HL-60/S4 treated with phorbol 12-myristate 13-acetate at 8.2 ng/mL for 4 days and 3 days (cell line): ENCODE measurements at regions not wholly inside any gene's neighbourhood (a gene's known extent, or its start where the extent isn't known, plus 50 kb on each side); places are given as distances from the start of the nearest gene placed in this dataset.
"Not testable (repeated sequence)": the region's sequence is repeated elsewhere in the genome, so short reads cannot be mapped to it uniquely, and the experiment has no call there.

Source experiments
- in situ Hi-C: fragments of 300-500 bp; cut with MboI; formaldehyde crosslinking; loops from 2 replicates; pipeline ENCODE4 v1.15.0; 2022; ENCODE audit warnings: low sequenced_read_pairs

DNA sequence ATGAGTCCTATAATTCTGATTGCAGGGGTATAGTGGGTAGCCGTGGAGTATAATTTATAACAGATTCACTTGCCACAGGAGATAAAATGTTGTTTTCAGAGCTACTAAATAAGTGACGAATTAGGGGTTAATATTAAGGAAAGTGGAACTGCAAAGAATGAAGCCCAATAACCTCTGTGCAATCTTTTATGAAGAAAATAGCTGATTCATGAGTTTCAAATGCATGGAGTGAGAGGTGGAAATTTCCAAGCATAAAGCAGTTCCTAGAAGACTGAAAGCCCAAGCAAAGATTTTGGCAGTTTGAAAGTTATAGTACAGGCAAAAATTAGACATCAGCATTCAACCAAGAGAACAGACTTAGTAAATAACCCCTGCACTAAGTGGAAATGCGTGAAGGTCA is 1782.4 kb upstream of the PCDH10 start:
- in situ Hi-C loops = no loop called here

- in situ Hi-C loops = no loop called here
These were observed 1781.7 kb upstream of the PCDH10 start for GRCh38 chr4:131367441-131367840.

- in situ Hi-C loops = no loop called here
These were observed 1778.2 kb upstream of the PCDH10 start for GRCh38 chr4:131370846-131371245.

- in situ Hi-C loops = no loop called here
These were observed 1768.0 kb upstream of the PCDH10 start for GRCh38 chr4:131381055-131381454.

- in situ Hi-C loops = no loop called here
These were observed 1766.3 kb upstream of the PCDH10 start for GRCh38 chr4:131382839-131383238.

GRCh38 chr4:131388277-131388676 is 1760.8 kb upstream of the PCDH10 start:
- in situ Hi-C loops = no loop called here

- in situ Hi-C loops = no loop called here
These were observed 1741.0 kb upstream of the PCDH10 start for GRCh38 chr4:131408102-131408501.

DNA sequence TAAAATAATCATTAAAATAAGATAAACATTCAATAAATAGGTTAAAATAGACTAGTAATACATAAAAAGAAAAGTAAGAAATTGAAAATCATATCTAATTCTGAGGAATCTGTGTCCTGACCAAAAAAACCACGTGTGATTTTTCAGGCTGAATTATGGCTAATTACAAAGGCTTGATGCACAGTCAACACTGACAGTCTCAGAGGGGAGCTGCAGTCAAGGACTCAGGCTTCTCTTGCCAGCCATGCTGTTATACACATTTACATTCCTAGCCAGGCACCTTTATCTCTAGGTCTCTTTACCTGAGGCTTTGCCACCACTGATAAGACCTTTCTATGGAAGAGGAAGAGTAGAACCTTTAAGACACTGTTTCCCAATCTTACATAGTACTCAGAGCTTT is 1737.7 kb upstream of the PCDH10 start:
- in situ Hi-C loops = no loop called here

GRCh38 chr4:131419147-131419546 is 1729.9 kb upstream of the PCDH10 start:
- in situ Hi-C loops = no loop called here

GRCh38 chr4:131426023-131426758 is 1722.9 kb upstream of the PCDH10 start:
- in situ Hi-C loops = no loop called here

DNA sequence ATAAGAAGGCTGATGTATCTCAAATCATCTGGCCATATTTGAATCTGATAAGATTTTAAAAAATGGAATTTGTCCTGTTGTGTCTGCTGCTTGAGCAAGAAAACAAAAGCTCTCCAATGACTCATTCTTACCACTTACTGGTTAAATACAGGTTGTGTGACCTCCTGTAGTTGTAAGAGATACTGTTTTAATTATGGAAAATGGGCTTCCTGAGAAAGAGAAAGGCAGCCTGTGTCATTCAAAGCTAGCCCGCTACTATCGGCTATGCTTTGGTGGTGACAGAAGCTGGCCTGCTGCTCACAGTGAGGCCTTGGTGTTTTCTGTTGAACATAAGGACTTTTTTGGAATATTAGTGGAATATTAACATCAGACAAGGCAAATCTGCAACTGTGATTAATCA is 1722.1 kb upstream of the PCDH10 start:
- in situ Hi-C loops = no loop called here

DNA sequence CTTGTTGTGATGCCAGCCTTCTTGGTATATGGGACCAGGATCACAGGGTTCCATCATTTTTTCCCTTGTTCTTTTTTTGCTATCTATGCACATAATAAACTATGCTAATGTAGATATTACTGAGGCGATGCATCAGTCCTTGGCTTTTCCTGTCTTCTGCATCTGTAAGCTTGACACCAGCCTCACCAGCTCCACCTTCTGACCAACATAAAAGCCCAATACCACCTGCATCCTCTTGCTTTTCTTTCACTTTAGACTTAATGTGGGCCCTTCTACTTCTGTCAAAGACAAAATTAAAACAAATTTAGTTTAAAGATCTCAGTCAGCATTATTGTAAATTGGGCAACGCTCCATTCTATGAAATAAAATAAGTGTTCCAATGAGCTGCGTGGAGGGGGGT is 1718.8 kb upstream of the PCDH10 start:
- in situ Hi-C loops = no loop called here

- in situ Hi-C loops = no loop called here
These were observed 1707.9 kb upstream of the PCDH10 start for GRCh38 chr4:131441004-131441688.

DNA sequence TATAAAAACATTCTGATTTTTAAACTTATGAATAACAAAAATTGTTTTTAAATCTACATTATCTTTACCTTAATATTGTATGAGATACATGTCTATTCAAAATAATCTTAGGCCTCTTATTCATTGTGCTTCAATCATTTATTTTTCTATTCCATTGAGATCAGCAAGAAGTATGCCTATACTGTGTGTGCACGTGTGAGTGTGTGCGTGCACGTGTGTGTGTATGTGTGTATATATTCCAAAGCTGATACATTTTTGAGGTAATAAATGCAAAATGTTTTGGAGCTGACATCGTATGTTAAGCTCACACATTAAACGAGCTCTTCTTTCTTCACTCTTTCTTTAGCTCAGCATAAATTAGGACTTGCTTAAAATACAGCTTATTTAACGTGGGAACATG is 1701.2 kb upstream of the PCDH10 start:
- in situ Hi-C loops = no loop called here

- in situ Hi-C loops = no loop called here
These were observed 1698.4 kb upstream of the PCDH10 start for GRCh38 chr4:131450572-131451209.

DNA sequence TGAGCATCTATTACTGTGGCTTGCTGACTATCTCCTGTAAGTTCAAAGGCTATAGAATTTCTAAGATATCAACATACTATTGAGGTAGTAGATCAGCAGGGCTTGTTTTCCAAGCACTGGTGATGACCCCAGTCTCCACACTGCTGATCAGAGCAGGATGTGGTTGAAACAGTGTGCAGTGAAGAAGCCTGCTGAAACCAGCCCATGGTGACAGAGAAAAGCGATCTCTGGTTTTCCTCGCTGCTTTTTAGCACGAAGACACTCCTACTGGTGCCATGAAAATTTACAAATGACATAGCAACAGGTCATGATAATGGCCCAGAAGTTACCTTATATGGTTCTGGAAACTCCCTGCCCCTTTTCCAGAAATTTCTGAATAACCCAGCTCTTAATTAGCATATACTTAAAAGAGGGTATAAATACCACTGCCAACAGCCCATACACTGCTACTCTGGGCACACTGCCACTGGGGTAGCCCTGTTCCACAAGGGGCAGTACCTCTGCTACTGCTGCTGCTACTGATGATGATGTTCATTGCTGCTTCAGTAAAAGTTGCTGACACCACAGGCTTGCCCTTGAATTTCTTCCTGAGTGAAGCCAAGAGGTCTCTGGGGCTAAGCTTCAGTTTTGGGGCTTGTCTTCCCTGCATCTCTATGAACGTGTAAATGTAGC is 1689.5 kb upstream of the PCDH10 start:
- in situ Hi-C loops = no loop called here

DNA sequence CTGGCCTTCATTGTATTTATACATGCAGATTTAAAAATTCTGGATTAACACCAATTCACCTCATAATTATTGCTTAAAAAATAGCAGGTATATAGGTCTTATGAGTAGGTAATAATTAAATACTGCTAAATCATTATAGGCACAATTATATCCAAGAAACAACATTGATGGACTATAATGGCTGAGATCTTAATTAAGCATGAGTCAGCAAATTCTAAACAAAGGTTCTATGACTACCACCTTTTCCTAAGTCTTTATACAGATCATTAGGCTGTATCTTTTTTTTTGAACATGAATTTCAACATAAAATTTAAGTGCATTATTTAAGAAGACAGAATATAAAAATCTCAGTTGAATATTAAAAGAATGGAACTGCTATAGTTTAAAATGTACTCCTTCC is 1678.7 kb upstream of the PCDH10 start:
- in situ Hi-C loops = no loop called here

- in situ Hi-C loops = no loop called here
These were observed 1660.3 kb upstream of the PCDH10 start for GRCh38 chr4:131488772-131489171.

- in situ Hi-C loops = not testable (repeated sequence)
These were observed 1652.9 kb upstream of the PCDH10 start for GRCh38 chr4:131496211-131496610.

- in situ Hi-C loops = no loop called here
These were observed 1649.8 kb upstream of the PCDH10 start for GRCh38 chr4:131499141-131499873.

- in situ Hi-C loops = no loop called here
These were observed 1639.6 kb upstream of the PCDH10 start for GRCh38 chr4:131509521-131509920.
